Neural progenitor cell (in vitro differentiated cells): ENCODE measurements at regions not wholly inside any gene's neighbourhood (a gene's known extent, or its start where the extent isn't known, plus 50 kb on each side); places are given as distances from the start of the nearest gene placed in this dataset.
A peak's percentile ranks its signal among the peaks of the same experiment; 100 is the strongest.

ENCODE experiments used
- DNase-seq: peaks from one replicate; pipeline ENCODE4 v3.0.0-alpha.2; 2016; ENCODE audit warnings: low spot score
- H2AFZ ChIP-seq: fragments of 200-600 bp; sonication (generic); replicated peaks from 2 replicates; pipeline ENCODE4 v1.6.1; 2016; ENCODE audit warnings: antibody characterized with exemption
- H3F3A ChIP-seq: fragments of 200-600 bp; sonication (generic); 2 replicates; pipeline ENCODE4 v1.6.1; 2016; ENCODE audit warnings: antibody characterized with exemption, low read depth
- H3K27ac ChIP-seq: fragments of 200-600 bp; sonication (generic); 2 replicates; pipeline ENCODE4 v1.5.1; 2016; ENCODE audit warnings: mild to moderate bottlenecking
- H3K27me3 ChIP-seq: fragments of 200-600 bp; sonication (generic); 2 replicates; pipeline ENCODE4 v1.6.1; 2016; ENCODE audit warnings: mild to moderate bottlenecking, moderate library complexity
- H3K36me3 ChIP-seq: fragments of 200-600 bp; sonication (generic); 2 replicates; pipeline ENCODE4 v1.5.1; 2016
- H3K4me1 ChIP-seq: fragments of 200-600 bp; sonication (generic); 2 replicates; pipeline ENCODE4 v1.6.1; 2016; ENCODE audit warnings: mixed run types
- H3K4me2 ChIP-seq: fragments of 200-600 bp; sonication (generic); 2 replicates; pipeline ENCODE4 v1.6.1; 2016
- H3K4me3 ChIP-seq: fragments of 200-600 bp; sonication (generic); 2 replicates; pipeline ENCODE4 v1.5.1; 2016
- H3K79me2 ChIP-seq: fragments of 200-600 bp; sonication (generic); 2 replicates; pipeline ENCODE4 v1.6.1; 2016; ENCODE audit warnings: low read depth
- H3K9ac ChIP-seq: fragments of 200-600 bp; sonication (generic); 2 replicates; pipeline ENCODE4 v1.6.1; 2016
- H3K9me3 ChIP-seq: fragments of 200-600 bp; sonication (generic); 2 replicates; pipeline ENCODE4 v1.5.1; 2016; ENCODE audit warnings: low read depth
- H4K20me1 ChIP-seq: fragments of 200-600 bp; sonication (generic); 2 replicates; pipeline ENCODE4 v1.6.1; 2016; ENCODE audit warnings: low read depth
- H3K27ac Mint-ChIP-seq: 3 replicates; pipeline ENCODE4 v1.8.0; 2021; ENCODE audit warnings: mixed read lengths
- H3K27me3 Mint-ChIP-seq: 2 replicates; pipeline ENCODE4 v1.8.0; 2022; ENCODE audit warnings: low read depth, mild to moderate bottlenecking, inconsistent platforms, moderate library complexity, mixed read lengths; ENCODE audit not compliant: insufficient read depth
- H3K36me3 Mint-ChIP-seq: 3 replicates; pipeline ENCODE4 v1.8.0; 2021; ENCODE audit warnings: mixed read lengths
- H3K4me1 Mint-ChIP-seq: 3 replicates; pipeline ENCODE4 v1.8.0; 2021; ENCODE audit warnings: mixed read lengths
- H3K4me3 Mint-ChIP-seq: 3 replicates; pipeline ENCODE4 v1.8.0; 2021; ENCODE audit warnings: mild to moderate bottlenecking, moderate library complexity, mixed read lengths
- H3K9me3 Mint-ChIP-seq: 3 replicates; pipeline ENCODE4 v1.8.0; 2020; ENCODE audit warnings: mixed read lengths
- CTCF ChIP-seq: fragments of 200-600 bp; sonication (generic); IDR thresholded peaks from 2 replicates; pipeline ENCODE4 v1.5.1; 2017; ENCODE audit warnings: antibody characterized with exemption, mild to moderate bottlenecking
- EZH2 ChIP-seq: fragments of 200-600 bp; sonication (generic); IDR thresholded peaks from 2 replicates; pipeline ENCODE4 v1.6.1; 2017; ENCODE audit warnings: antibody characterized with exemption, mild to moderate bottlenecking, moderate library complexity
- EZH2phosphoT487 ChIP-seq: fragments of 200-600 bp; sonication (generic); IDR thresholded peaks from 2 replicates; pipeline ENCODE4 v1.6.1; 2017; ENCODE audit warnings: antibody characterized with exemption

DNA sequence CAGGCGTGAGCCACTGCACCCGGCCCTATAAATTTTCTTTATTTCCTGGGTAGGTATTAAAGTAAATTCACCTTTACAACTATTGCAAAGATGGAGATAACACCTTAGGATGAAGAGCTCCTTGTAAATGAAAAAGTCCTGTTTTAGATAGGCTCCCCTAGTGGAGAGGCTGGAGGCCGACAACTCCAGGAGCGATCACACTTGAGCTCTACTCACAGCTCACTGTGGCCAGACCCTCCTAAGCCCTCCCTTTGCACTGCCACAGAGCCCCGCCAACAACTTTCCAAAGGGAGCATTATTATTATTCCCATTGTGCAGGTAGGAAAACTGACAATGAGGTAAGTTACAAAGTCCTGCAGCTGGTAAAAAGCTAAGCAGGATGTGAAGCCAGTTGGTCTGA, 139.1 kb upstream of the ERCC6L2 start:
- peak; percentile 52 for DNase-seq
- Mint-ChIP-seq H3K36me3 (no peaks in the 10 kb centered on the region), H3K4me1 (peaks cover 36% of the 10 kb centered on the region), H3K9me3 (no peaks in the 10 kb centered on the region), H3K4me3 (no peak overlapping the region), H3K27ac (no peak overlapping the region), H3K27me3 (peaks cover 6% of the 10 kb centered on the region)
- no peak overlapping the region for H2AFZ ChIP-seq
- no peaks in the 10 kb centered on the region for H3K36me3 ChIP-seq
- H3K27ac ChIP-seq = no peak overlapping the region
- no peak overlapping the region for H3K9ac ChIP-seq
- H3K9me3 ChIP-seq = no peaks in the 10 kb centered on the region
- H3K4me3 ChIP-seq = no peak overlapping the region
- TF ChIP-seq EZH2 (no peak), CTCF (peak; percentile 56)
- no peaks in the 10 kb centered on the region for H3F3A ChIP-seq
- H3K79me2 ChIP-seq = no peaks in the 10 kb centered on the region
- H3K4me2 ChIP-seq = no peak overlapping the region
- H3K27me3 ChIP-seq = no peaks in the 10 kb centered on the region
- H3K4me1 ChIP-seq = peaks cover 20% of the 10 kb centered on the region
- H4K20me1 ChIP-seq = no peaks in the 10 kb centered on the region

DNA sequence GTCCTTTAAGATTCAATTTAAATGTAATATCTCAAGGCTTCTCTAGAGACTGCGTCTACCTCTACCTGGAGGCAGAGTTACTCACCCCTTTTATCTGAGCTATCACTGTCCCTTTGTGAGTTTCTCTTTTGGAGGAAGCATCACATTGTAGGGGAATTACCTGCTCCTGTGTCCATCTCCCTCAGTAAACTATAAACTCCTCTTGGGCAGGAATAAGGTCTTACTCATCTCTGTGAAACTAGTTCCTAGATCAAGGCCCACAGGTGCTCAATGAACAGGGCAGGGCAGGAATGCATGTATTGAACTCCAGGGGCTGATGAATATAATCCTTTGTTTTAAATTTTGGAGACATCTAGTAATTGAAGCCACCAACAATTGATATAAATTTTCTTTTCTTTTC, 139.8 kb upstream of the ERCC6L2 start:
- H3K27ac ChIP-seq = no peak overlapping the region
- no peaks in the 10 kb centered on the region for H3K9me3 Mint-ChIP-seq
- peaks cover 20% of the 10 kb centered on the region for H3K4me1 ChIP-seq
- no peaks in the 10 kb centered on the region for H3F3A ChIP-seq
- H3K27ac Mint-ChIP-seq = no peak overlapping the region
- no peaks in the 10 kb centered on the region for H3K36me3 Mint-ChIP-seq
- H3K4me1 Mint-ChIP-seq = peaks cover 31% of the 10 kb centered on the region
- TF ChIP-seq EZH2 = no peak
- no peaks in the 10 kb centered on the region for H3K27me3 ChIP-seq
- H3K4me3 Mint-ChIP-seq = no peak overlapping the region
- no peaks in the 10 kb centered on the region for H3K9me3 ChIP-seq
- peaks cover 6% of the 10 kb centered on the region for H3K27me3 Mint-ChIP-seq
- H3K9ac ChIP-seq = no peak overlapping the region
- H3K4me3 ChIP-seq = no peak overlapping the region
- DNase-seq = no peak
- H3K4me2 ChIP-seq = no peak overlapping the region
- no peaks in the 10 kb centered on the region for H3K79me2 ChIP-seq
- H3K36me3 ChIP-seq = no peaks in the 10 kb centered on the region
- H4K20me1 ChIP-seq = no peaks in the 10 kb centered on the region
- H2AFZ ChIP-seq = no peak overlapping the region

- no peaks in the 10 kb centered on the region for H3K79me2 ChIP-seq
- Mint-ChIP-seq H3K36me3 (no peaks in the 10 kb centered on the region), H3K4me3 (no peak overlapping the region), H3K27me3 (peaks cover 6% of the 10 kb centered on the region), H3K9me3 (peaks cover 3% of the 10 kb centered on the region), H3K27ac (no peak overlapping the region), H3K4me1 (peaks cover 23% of the 10 kb centered on the region)
- no peaks in the 10 kb centered on the region for H3K9me3 ChIP-seq
- no peak overlapping the region for H3K9ac ChIP-seq
- no peak for DNase-seq
- H3K27me3 ChIP-seq = no peaks in the 10 kb centered on the region
- no peaks in the 10 kb centered on the region for H3F3A ChIP-seq
- peaks cover 20% of the 10 kb centered on the region for H3K4me1 ChIP-seq
- H4K20me1 ChIP-seq = no peaks in the 10 kb centered on the region
- H3K27ac ChIP-seq = no peak overlapping the region
- H2AFZ ChIP-seq = no peak overlapping the region
- no peak overlapping the region for H3K4me3 ChIP-seq
- TF ChIP-seq CTCF (no peak), EZH2 (no peak), EZH2phosphoT487 (no peak)
- H3K36me3 ChIP-seq = no peaks in the 10 kb centered on the region
- H3K4me2 ChIP-seq = no peak overlapping the region
These were observed 141.5 kb upstream of the ERCC6L2 start for GRCh38 chr9:95733741-95734666.
